A673 (cell line): ENCODE measurements at regions not wholly inside any gene's neighbourhood (a gene's known extent, or its start where the extent isn't known, plus 50 kb on each side); places are given as distances from the start of the nearest gene placed in this dataset.

Experiments
- BruUV-seq: library from RNA; stranded (reverse); fragments of 400-500 nt; replicated peaks from 2 replicates; lab custom pipeline; 2021; lab: Mats Ljungman, UMichigan
- CTCF ChIA-PET: fragments of 300-600 bp; sonication (Branson Sonifier 250); formaldehyde crosslinking; loops from one replicate; lab custom pipeline; 2022; ENCODE audit warnings: antibody characterized with exemption; lab: Charles Lee
- POLR2A ChIA-PET: fragments of 300-600 bp; sonication (Branson Sonifier 250); formaldehyde crosslinking; loops from one replicate; lab custom pipeline; 2022; ENCODE audit warnings: antibody characterized with exemption; ENCODE audit not compliant: low non-redundant PET; lab: Charles Lee
- DNase-seq: peaks from one replicate; pipeline ENCODE4 v3.0.0-alpha.2; 2015; ENCODE audit warnings: low spot score
- H3K27ac ChIP-seq: fragments of 200-600 bp; sonication (generic); 2 replicates; pipeline ENCODE4 v1.5.1; 2016; ENCODE audit warnings: mixed run types, low read depth, mild to moderate bottlenecking, mixed read lengths, antibody characterized with exemption, low read length; ENCODE audit not compliant: poor library complexity, severe bottlenecking
- H3K27me3 ChIP-seq: fragments of 200-600 bp; sonication (generic); replicated peaks from 2 replicates; pipeline ENCODE4 v1.6.1; 2017; ENCODE audit warnings: mixed run types, low read depth, mild to moderate bottlenecking, mixed read lengths, antibody characterized with exemption, low read length; ENCODE audit not compliant: insufficient read depth, poor library complexity
- H3K36me3 ChIP-seq: fragments of 200-600 bp; sonication (generic); 2 replicates; pipeline ENCODE4 v1.6.1; 2016; ENCODE audit warnings: mixed run types, mild to moderate bottlenecking, mixed read lengths, antibody characterized with exemption, low read length; ENCODE audit not compliant: insufficient read depth, poor library complexity, severe bottlenecking
- H3K4me1 ChIP-seq: fragments of 200-600 bp; sonication (generic); 2 replicates; pipeline ENCODE4 v1.6.1; 2017; ENCODE audit warnings: mixed run types, mild to moderate bottlenecking, mixed read lengths, antibody characterized with exemption, low read length; ENCODE audit not compliant: insufficient read depth, poor library complexity, severe bottlenecking
- H3K4me3 ChIP-seq: fragments of 200-600 bp; sonication (generic); 2 replicates; pipeline ENCODE4 v1.5.1; 2016; ENCODE audit warnings: low read depth, mixed run types, mild to moderate bottlenecking, mixed read lengths, low read length; ENCODE audit not compliant: poor library complexity, severe bottlenecking
- H3K9me3 ChIP-seq: fragments of 200-600 bp; sonication (generic); 2 replicates; pipeline ENCODE4 v1.6.1; 2016; ENCODE audit warnings: mixed run types, low read depth, mild to moderate bottlenecking, mixed read lengths, antibody characterized with exemption, low read length; ENCODE audit not compliant: poor library complexity, severe bottlenecking
- EZH2 ChIP-seq: fragments of 200-600 bp; sonication (generic); IDR thresholded peaks from 2 replicates; pipeline ENCODE4 v1.6.1; 2017; ENCODE audit warnings: borderline replicate concordance, low read depth, mild to moderate bottlenecking, mixed read lengths, antibody characterized with exemption, low read length; ENCODE audit not compliant: poor library complexity, severe bottlenecking
- intact Hi-C: fragments of 100-400 bp; cut with micrococcal nuclease; formaldehyde crosslinking; loops from one replicate; pipeline ENCODE4 v1.10.0; 2022; ENCODE audit not compliant: unreplicated experiment
- TF ChIP-seq, protein P1 (sequence below): fragments of 300-800, 200-600 bp; sonication (generic); conservative IDR thresholded peaks from 2 replicates; pipeline ENCODE4 v1.5.1; 2017; ENCODE audit warnings: low read depth, mild to moderate bottlenecking, antibody characterized with exemption, low read length, moderate library complexity, mixed read lengths

DNA sequence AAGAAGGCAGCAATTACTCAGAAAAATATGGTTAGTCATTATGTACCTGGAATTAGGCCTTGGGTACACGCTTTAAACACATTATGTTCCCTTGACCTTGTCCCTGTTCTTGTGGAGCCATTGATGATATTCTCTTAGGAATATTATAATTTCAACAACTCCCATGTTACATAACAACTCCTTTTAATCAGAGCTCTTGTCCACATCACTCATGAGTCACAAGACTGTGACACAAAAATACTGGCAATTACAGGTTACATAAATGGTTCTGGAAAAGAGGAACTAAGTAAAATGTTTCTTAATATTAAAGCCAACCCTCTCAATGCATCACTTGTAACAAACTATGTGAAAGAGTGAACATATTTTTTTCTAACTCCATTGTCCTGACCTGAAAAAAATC, 143.8 kb upstream of the PCLO start:
- H3K9me3 ChIP-seq = no peaks in the 10 kb centered on the region
- no peak for DNase-seq
- no peak overlapping the region for H3K4me3 ChIP-seq
- no peaks in the 10 kb centered on the region for H3K27me3 ChIP-seq
- TF ChIP-seq, protein P1, sequence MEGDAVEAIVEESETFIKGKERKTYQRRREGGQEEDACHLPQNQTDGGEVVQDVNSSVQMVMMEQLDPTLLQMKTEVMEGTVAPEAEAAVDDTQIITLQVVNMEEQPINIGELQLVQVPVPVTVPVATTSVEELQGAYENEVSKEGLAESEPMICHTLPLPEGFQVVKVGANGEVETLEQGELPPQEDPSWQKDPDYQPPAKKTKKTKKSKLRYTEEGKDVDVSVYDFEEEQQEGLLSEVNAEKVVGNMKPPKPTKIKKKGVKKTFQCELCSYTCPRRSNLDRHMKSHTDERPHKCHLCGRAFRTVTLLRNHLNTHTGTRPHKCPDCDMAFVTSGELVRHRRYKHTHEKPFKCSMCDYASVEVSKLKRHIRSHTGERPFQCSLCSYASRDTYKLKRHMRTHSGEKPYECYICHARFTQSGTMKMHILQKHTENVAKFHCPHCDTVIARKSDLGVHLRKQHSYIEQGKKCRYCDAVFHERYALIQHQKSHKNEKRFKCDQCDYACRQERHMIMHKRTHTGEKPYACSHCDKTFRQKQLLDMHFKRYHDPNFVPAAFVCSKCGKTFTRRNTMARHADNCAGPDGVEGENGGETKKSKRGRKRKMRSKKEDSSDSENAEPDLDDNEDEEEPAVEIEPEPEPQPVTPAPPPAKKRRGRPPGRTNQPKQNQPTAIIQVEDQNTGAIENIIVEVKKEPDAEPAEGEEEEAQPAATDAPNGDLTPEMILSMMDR = no peak
- TF ChIP-seq EZH2 = no peak
- intact Hi-C loops = no loop called here
- no TSS peak for BruUV-seq
- no peaks in the 10 kb centered on the region for H3K36me3 ChIP-seq
- ChIA-PET CTCF (no interaction called here), POLR2A (no interaction called here)
- no peak overlapping the region for H3K27ac ChIP-seq
- H3K4me1 ChIP-seq = no peaks in the 10 kb centered on the region

DNA sequence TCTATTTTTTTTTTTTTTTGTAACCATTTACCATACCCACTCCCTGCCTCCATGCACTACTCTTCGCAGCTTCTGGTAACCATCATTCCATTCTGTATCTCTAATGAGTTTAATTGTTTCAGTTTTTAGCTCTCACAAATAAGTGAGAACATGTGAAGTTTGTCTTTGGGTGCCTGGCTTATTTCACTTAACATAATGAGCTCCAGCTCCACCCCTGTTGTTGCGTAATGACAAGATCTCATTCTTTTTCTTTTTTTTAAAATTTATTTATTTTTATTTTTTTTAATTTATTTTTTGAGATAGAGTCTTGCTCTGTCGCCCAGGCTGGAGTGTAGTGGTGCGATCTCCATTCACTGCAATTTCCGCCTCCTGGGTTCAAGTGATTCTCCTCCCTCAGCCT, 142.3 kb upstream of the PCLO start:
- Histone ChIP-seq H3K4me1 (no peaks in the 10 kb centered on the region), H3K36me3 (no peaks in the 10 kb centered on the region), H3K27me3 (no peaks in the 10 kb centered on the region), H3K27ac (no peak overlapping the region), H3K4me3 (no peak overlapping the region), H3K9me3 (no peaks in the 10 kb centered on the region)
- BruUV-seq = no TSS peak
- CTCF ChIA-PET = no interaction called here
- intact Hi-C loops = no loop called here
- POLR2A ChIA-PET = no interaction called here
- TF ChIP-seq, protein P1 = no peak
- no peak for TF ChIP-seq EZH2
- no peak for DNase-seq

DNA sequence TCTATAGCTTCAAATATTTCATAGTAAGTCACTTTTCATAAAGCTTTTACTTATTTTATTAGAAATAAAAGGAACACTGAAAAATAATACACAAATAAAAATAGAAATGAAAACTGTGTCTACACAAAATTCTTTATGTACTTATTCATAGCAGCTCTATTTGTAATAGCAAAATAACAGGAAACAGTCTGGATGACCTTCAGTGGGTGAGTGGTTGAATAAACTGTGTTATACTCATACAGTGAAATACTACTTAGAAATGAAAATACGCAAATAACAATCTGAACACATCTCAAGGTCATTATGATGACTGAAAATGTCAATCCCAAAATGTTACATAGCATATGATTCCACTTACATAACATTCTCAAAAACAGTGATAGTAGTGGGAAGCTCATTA, 138.7 kb upstream of the PCLO start:
- intact Hi-C loops = no loop called here
- no TSS peak for BruUV-seq
- Histone ChIP-seq H3K27me3 (no peaks in the 10 kb centered on the region), H3K27ac (no peak overlapping the region), H3K9me3 (no peaks in the 10 kb centered on the region), H3K36me3 (no peaks in the 10 kb centered on the region), H3K4me1 (no peaks in the 10 kb centered on the region), H3K4me3 (no peak overlapping the region)
- no peak for TF ChIP-seq EZH2
- TF ChIP-seq, protein P1 = no peak
- DNase-seq = no peak
- CTCF ChIA-PET = no interaction called here
- POLR2A ChIA-PET = no interaction called here
